Kidney epithelial cell (primary cell): ENCODE measurements at regions not wholly inside any gene's neighbourhood (a gene's known extent, or its start where the extent isn't known, plus 50 kb on each side); places are given as distances from the start of the nearest gene placed in this dataset.

ENCODE experiments used
- DNase-seq: peaks from one replicate; pipeline ENCODE4 v3.0.0-alpha.2; 2010; ENCODE audit warnings: low read depth
- H3K27me3 ChIP-seq: 2 replicates; pipeline ENCODE4 v1.6.0; 2011; ENCODE audit warnings: low read length; ENCODE audit not compliant: control insufficient read depth, insufficient read depth
- H3K36me3 ChIP-seq: 2 replicates; pipeline ENCODE4 v1.5.1; 2011; ENCODE audit warnings: low read length; ENCODE audit not compliant: control insufficient read depth, insufficient read depth
- H3K4me3 ChIP-seq: 2 replicates; pipeline ENCODE4 v1.5.1; 2011; ENCODE audit warnings: low read depth, mild to moderate bottlenecking, control low read depth, low read length
- CTCF ChIP-seq: IDR thresholded peaks from 2 replicates; pipeline ENCODE4 v1.5.1; 2011; ENCODE audit warnings: mild to moderate bottlenecking, moderate library complexity, low read length, control low read depth, inconsistent platforms; ENCODE audit not compliant: insufficient read depth, poor library complexity, severe bottlenecking

GRCh38 chr3:22318325-22318724, 567.3 kb upstream of the ZNF385D start:
- TF ChIP-seq CTCF, result no peak
- Histone ChIP-seq H3K4me3 (no peak overlapping the region), H3K36me3 (no peaks in the 10 kb centered on the region), H3K27me3 (no peaks in the 10 kb centered on the region)
- no peak for DNase-seq

- no peak for DNase-seq
- no peak for TF ChIP-seq CTCF
- no peak overlapping the region for H3K4me3 ChIP-seq
- no peaks in the 10 kb centered on the region for H3K27me3 ChIP-seq
- no peaks in the 10 kb centered on the region for H3K36me3 ChIP-seq
These were observed 568.4 kb upstream of the ZNF385D start for GRCh38 chr3:22319446-22319845.

- TF ChIP-seq CTCF, result no peak
- Histone ChIP-seq H3K36me3 (no peaks in the 10 kb centered on the region), H3K4me3 (no peak overlapping the region), H3K27me3 (no peaks in the 10 kb centered on the region)
- DNase-seq, result no peak
These were observed 571.9 kb upstream of the ZNF385D start for GRCh38 chr3:22322861-22323260.

GRCh38 chr3:22326305-22326704, 575.3 kb upstream of the ZNF385D start:
- no peak for TF ChIP-seq CTCF

GRCh38 chr3:22334996-22335395, 584.0 kb upstream of the ZNF385D start:
- no peaks in the 10 kb centered on the region for H3K27me3 ChIP-seq
- no peak for TF ChIP-seq CTCF
- no peak overlapping the region for H3K4me3 ChIP-seq
- DNase-seq, result no peak
- no peaks in the 10 kb centered on the region for H3K36me3 ChIP-seq

More at GRCh38 chr3:22326305-22326704, 575.3 kb upstream of the ZNF385D start:
- Histone ChIP-seq H3K36me3 (no peaks in the 10 kb centered on the region), H3K27me3 (no peaks in the 10 kb centered on the region), H3K4me3 (no peak overlapping the region)
- DNase-seq, result no peak

GRCh38 chr3:22349215-22349851, 598.3 kb upstream of the ZNF385D start:
- H3K27me3 ChIP-seq, result no peaks in the 10 kb centered on the region
- DNase-seq, result no peak
- H3K4me3 ChIP-seq, result no peak overlapping the region
- no peak for TF ChIP-seq CTCF
- no peaks in the 10 kb centered on the region for H3K36me3 ChIP-seq
